K562 (cell line): ENCODE measurements at regions not wholly inside any gene's neighbourhood (a gene's known extent, or its start where the extent isn't known, plus 50 kb on each side); places are given as distances from the start of the nearest gene placed in this dataset.

Source experiments
- ATAC-seq: fragments of 200-7000 bp; cut with Tn5 transposase; 3 replicates; pipeline ENCODE4 v1.9.1; 2020; ENCODE audit warnings: moderate library complexity
- BruUV-seq: library from RNA; stranded (reverse); fragments of 400-500 nt; replicated peaks from 2 replicates; lab custom pipeline; 2021; lab: Mats Ljungman, UMichigan
- CTCF ChIA-PET: fragments of 300-600 bp; formaldehyde crosslinking; extraction: SDS; loops from one replicate; lab custom pipeline; 2021; ENCODE audit warnings: low intra/inter-chr PET ratio; lab: Yijun Ruan, JAX
- POLR2A ChIA-PET: fragments of 300-600, 350-650 bp; sonication (Branson Sonifier 250); formaldehyde crosslinking; extraction: SDS; loops from one replicate; lab custom pipeline; 2021; ENCODE audit warnings: antibody characterized with exemption, inconsistent platforms; lab: Yijun Ruan, JAX
- DNase-seq, 4 experiments: peaks; one replicate each; pipeline versions ENCODE4 v3.0.0 to v3.0.0-alpha.2; 2011 to 2018; ENCODE audit warnings: low spot score in 3 of 4, mixed read lengths in 3 of 4; ENCODE audit errors: extremely low read depth in 1 of 4
- FAIRE-seq: peaks from 2 replicates; lab custom pipeline; 2011; peaks lifted over from hg19 to GRCh38; lab: Jason Lieb, UNC
- H2AFZ ChIP-seq: 2 replicates; pipeline ENCODE4 v1.6.0; 2011; ENCODE audit warnings: low read depth, low read length, control low read depth, inconsistent platforms
- H3K27ac ChIP-seq: fragments of 200-600 bp; 3 replicates; pipeline ENCODE4 v1.8.0; 2011; ENCODE audit warnings: low read depth, mild to moderate bottlenecking, control low read depth, inconsistent platforms, low read length, moderate library complexity, mixed read lengths; ENCODE audit errors: extremely low read depth
- H3K27me3 ChIP-seq, 2 experiments: fragments of 300-600 bp in 1 of 2; 2 replicates in 1 of 2; 3 replicates in 1 of 2; pipeline versions ENCODE4 v1.6.0 to v1.8.0; 2011; ENCODE audit warnings: inconsistent platforms in 2 of 2, low read length in 2 of 2, mild to moderate bottlenecking in 1 of 2, mixed read lengths in 1 of 2, moderate library complexity in 1 of 2; ENCODE audit not compliant: control insufficient read depth in 2 of 2, insufficient read depth in 2 of 2
- H3K36me3 ChIP-seq: fragments of 300-600 bp; 3 replicates; pipeline ENCODE4 v1.8.0; 2011; ENCODE audit warnings: mild to moderate bottlenecking, low read length, inconsistent platforms; ENCODE audit not compliant: control insufficient read depth, insufficient read depth
- H3K4me1 ChIP-seq, 2 experiments: fragments of 200-600 bp in 1 of 2; replicated peaks in 1 of 2; 2 replicates in 1 of 2; 3 replicates in 1 of 2; pipeline versions ENCODE4 v1.5.1 to v1.8.0; 2011; ENCODE audit warnings: inconsistent platforms in 2 of 2, low read length in 2 of 2, mild to moderate bottlenecking in 1 of 2, mixed read lengths in 1 of 2, moderate library complexity in 1 of 2; ENCODE audit not compliant: control insufficient read depth in 2 of 2, insufficient read depth in 2 of 2
- H3K4me2 ChIP-seq: 2 replicates; pipeline ENCODE4 v1.6.1; 2011; ENCODE audit warnings: low read length, control low read depth, inconsistent platforms, mixed read lengths; ENCODE audit not compliant: insufficient read depth
- H3K4me3 ChIP-seq: fragments of 200-600 bp; sonication (generic), shearing (Covaris generic); 2 replicates; pipeline ENCODE4 v1.5.1; 2016; ENCODE audit warnings: control low read depth, inconsistent platforms
- H3K79me2 ChIP-seq: fragments of 200-600 bp; 3 replicates; pipeline ENCODE4 v1.8.0; 2011; ENCODE audit warnings: low read length, inconsistent platforms; ENCODE audit not compliant: control insufficient read depth, insufficient read depth
- H3K9ac ChIP-seq, 2 experiments: 2 replicates each; pipeline versions ENCODE4 v1.6.0 to v1.6.1; 2011; ENCODE audit warnings: low read depth in 2 of 2, low read length in 2 of 2, control low read depth in 1 of 2, inconsistent platforms in 1 of 2, mild to moderate bottlenecking in 1 of 2, mixed read lengths in 1 of 2; ENCODE audit not compliant: insufficient read depth in 1 of 2
- H3K9me1 ChIP-seq: one replicate; pipeline ENCODE4 v1.6.0; 2011; ENCODE audit warnings: inconsistent platforms, mild to moderate bottlenecking, low read length, moderate library complexity; ENCODE audit not compliant: control insufficient read depth, insufficient read depth
- H3K9me3 ChIP-seq: replicated peaks from 2 replicates; pipeline ENCODE4 v1.5.1; 2011; ENCODE audit warnings: low read depth, low read length, inconsistent platforms; ENCODE audit not compliant: control insufficient read depth, insufficient read depth
- H4K20me1 ChIP-seq: replicated peaks from 2 replicates; pipeline ENCODE4 v1.6.1; 2011; ENCODE audit warnings: low read length, inconsistent platforms, mixed read lengths; ENCODE audit not compliant: control insufficient read depth, insufficient read depth
- BRD4 ChIP-seq: fragments of 200-600 bp; sonication (generic); IDR thresholded peaks from 2 replicates; pipeline ENCODE4 v1.6.1; 2017; ENCODE audit warnings: inconsistent platforms
- CBFA2T2 ChIP-seq: fragments of 450-650 bp; conservative IDR thresholded peaks from 2 replicates; pipeline ENCODE4 v1.6.1; 2017; ENCODE audit warnings: mild to moderate bottlenecking
- EP400 ChIP-seq: fragments of 450-650 bp; IDR thresholded peaks from 2 replicates; pipeline ENCODE4 v1.6.1; 2017; ENCODE audit warnings: antibody characterized with exemption, mild to moderate bottlenecking, moderate library complexity
- ETS1 ChIP-seq: conservative IDR thresholded peaks from 2 replicates; pipeline ENCODE4 v1.6.1; 2011; ENCODE audit warnings: low read depth, mild to moderate bottlenecking, low read length; ENCODE audit not compliant: control insufficient read depth
- GABPB2 ChIP-seq: fragments of 250-450 bp; sonication (Bioruptor Pico); conservative IDR thresholded peaks from 2 replicates; pipeline ENCODE4 v1.5.1; 2021; ENCODE audit warnings: mild to moderate bottlenecking
- ILK ChIP-seq: fragments of 450-650 bp; IDR thresholded peaks from 2 replicates; pipeline ENCODE4 v1.6.1; 2016; ENCODE audit warnings: missing genetic modification characterization, low read depth, mild to moderate bottlenecking, missing compliant biosample characterization, moderate library complexity, borderline replicate concordance
- KDM4B ChIP-seq, 2 experiments: fragments of 450-650 bp in 1 of 2; sonication (generic) in 1 of 2; IDR thresholded peaks; 2 replicates each; pipeline ENCODE4 v1.6.1; 2016 to 2017; ENCODE audit warnings: borderline replicate concordance in 2 of 2, antibody characterized with exemption in 1 of 2, low read depth in 1 of 2, mild to moderate bottlenecking in 1 of 2
- PHF8 ChIP-seq: fragments of 200-600 bp; sonication (generic); IDR thresholded peaks from 2 replicates; pipeline ENCODE4 v1.6.1; 2012; ENCODE audit warnings: mixed run types, mild to moderate bottlenecking, inconsistent platforms, low read length, moderate library complexity, borderline replicate concordance
- PPARD ChIP-seq: fragments of 250-450 bp; sonication (Bioruptor Pico); IDR thresholded peaks from 2 replicates; pipeline ENCODE4 v1.8.0; 2022; ENCODE audit warnings: inconsistent platforms, mild to moderate bottlenecking, moderate library complexity
- SRSF7 ChIP-seq: fragments of 200-400 bp; formaldehyde crosslinking; optimal IDR thresholded peaks from 2 replicates; pipeline ENCODE3; 2017; ENCODE audit warnings: mild to moderate bottlenecking, low read depth, low read length
- TEAD4 ChIP-seq, 2 experiments: sonication (generic) in 1 of 2; formaldehyde crosslinking in 1 of 2; IDR thresholded peaks; 2 replicates each; pipeline versions ENCODE4 v1.6.1 to v1.8.0; 2012 to 2022; ENCODE audit warnings: borderline replicate concordance in 1 of 2, inconsistent platforms in 1 of 2, low read length in 1 of 2, mild to moderate bottlenecking in 1 of 2, missing genetic modification reagents in 1 of 2
- WGBS: fragments of 100-300 bp; shearing (Covaris generic); methylation state at CpG from one replicate; pipeline ENCODE4 v1.1.6; 2016; ENCODE audit warnings: low coverage, mixed read lengths; ENCODE audit not compliant: insufficient coverage; ENCODE audit errors: missing lambda C conversion rate; 5-methylcytosine and 5-hydroxymethylcytosine counted together
- in situ Hi-C: fragments of 300-500 bp; cut with MboI; formaldehyde crosslinking; loops from 4 replicates; pipeline ENCODE4 v1.15.0; 2018; ENCODE audit warnings: inconsistent platforms, mixed read lengths
- intact Hi-C: fragments of 100-400 bp; cut with micrococcal nuclease; formaldehyde crosslinking; loops from 2 replicates; pipeline ENCODE4 v1.14.2; 2022

DNA sequence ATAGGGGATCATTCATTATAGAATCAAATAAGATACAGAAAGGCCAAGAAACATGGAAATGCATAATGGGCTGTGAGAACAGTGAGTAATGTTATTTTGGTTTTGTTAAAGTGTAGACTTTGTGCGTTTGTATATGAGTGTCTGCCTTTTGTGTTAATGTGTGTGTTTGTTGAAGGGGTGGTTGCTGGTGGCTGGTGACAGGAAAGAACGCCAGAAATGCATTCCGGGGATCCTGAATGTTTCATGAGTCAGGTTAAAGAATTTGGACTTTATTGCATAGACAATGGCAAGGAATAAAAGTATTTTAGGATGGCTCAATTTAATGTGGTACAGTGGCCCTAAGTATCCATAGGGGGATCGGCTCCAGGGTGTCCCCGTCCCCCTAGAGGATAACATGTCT is 1228.9 kb downstream of the PCDH7 start:
- Histone ChIP-seq H3K4me2 (no peak overlapping the region), H3K9me1 (no peaks in the 10 kb centered on the region), H3K27ac (no peak overlapping the region), H3K9me3 (no peaks in the 10 kb centered on the region), H3K79me2 (no peaks in the 10 kb centered on the region), H3K4me3 (no peak overlapping the region), H3K4me1 (no peaks in the 10 kb centered on the region), H3K9ac (no peak overlapping the region), H3K27me3 (no peaks in the 10 kb centered on the region)
- FAIRE-seq (no peak), DNase-seq (no peak), ATAC-seq (no peak)
- CTCF ChIA-PET, result no interaction called here
- in situ Hi-C loops, result no loop called here
- no TSS peak for BruUV-seq
- intact Hi-C loops, result no loop called here
- TF ChIP-seq BRD4 (no peak), PHF8 (no peak), EP400 (no peak)
- TF ChIP-seq, all 486 proteins: peak for 0
- Histone ChIP-seq H2AFZ (no peak overlapping the region), H4K20me1 (no peaks in the 10 kb centered on the region), H3K36me3 (no peaks in the 10 kb centered on the region)
- POLR2A ChIA-PET, result no interaction called here
- 1% methylated on average over 5 of the region's 5 CpGs for WGBS

DNA sequence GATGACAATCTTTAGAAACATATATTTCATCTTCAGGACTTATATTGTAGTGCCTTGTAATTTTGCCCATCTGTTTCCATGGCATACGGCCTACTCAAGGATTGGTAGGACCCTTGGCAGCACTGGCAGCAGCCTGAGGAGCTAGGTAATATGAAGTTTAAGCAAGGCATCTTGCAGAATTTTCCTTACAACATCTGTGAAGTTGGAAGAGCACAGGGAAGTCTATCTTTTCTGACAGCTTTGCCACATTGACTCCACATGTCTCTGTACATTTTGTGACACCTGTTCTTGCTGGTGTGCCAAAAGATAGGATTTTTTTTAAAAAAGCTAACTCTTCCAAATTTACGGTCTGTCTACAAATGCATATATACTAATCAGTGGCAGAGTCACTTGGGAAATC is 1235.2 kb downstream of the PCDH7 start:
- no peak for ATAC-seq
- no peak for FAIRE-seq
- intact Hi-C loops, result no loop called here

More for the DNA sequence above, 1235.2 kb downstream of the PCDH7 start:
- H3K4me2 ChIP-seq, result no peak overlapping the region
- no peaks in the 10 kb centered on the region for H3K9me3 ChIP-seq
- WGBS, result 0% methylated on average over 2 of the region's 2 CpGs
- no peaks in the 10 kb centered on the region for H3K4me1 ChIP-seq
- no peak overlapping the region for H3K27ac ChIP-seq
- H3K4me3 ChIP-seq, result no peak overlapping the region
- no peaks in the 10 kb centered on the region for H3K9me1 ChIP-seq
- no peaks in the 10 kb centered on the region for H3K79me2 ChIP-seq
- H3K9ac ChIP-seq, result no peak overlapping the region
- H4K20me1 ChIP-seq, result no peaks in the 10 kb centered on the region
- ChIA-PET POLR2A (no interaction called here), CTCF (no interaction called here)
- H2AFZ ChIP-seq, result no peak overlapping the region
- TF ChIP-seq TEAD4 (IDR thresholded peaks at IDR 0.05; ENCODE audit: low read length), result no peak
- no peak for TF ChIP-seq TEAD4 (CRISPR knock-in tag; IDR thresholded peaks at IDR 0.05; ENCODE audit: borderline replicate concordance)
- no peak for TF ChIP-seq SRSF7
- TF ChIP-seq PPARD (CRISPR knock-in tag), result no peak
- no peak for TF ChIP-seq KDM4B (IDR thresholded peaks at IDR 0.05; ENCODE audit: borderline replicate concordance in 2 of 2, low read depth in 1 of 2)
- TF ChIP-seq CBFA2T2, result no peak
- TF ChIP-seq ILK (tag), result no peak
- TF ChIP-seq ETS1, result no peak
- TF ChIP-seq GABPB2 (CRISPR knock-in tag), result no peak
- no TSS peak for BruUV-seq
- in situ Hi-C loops, result no loop called here
- no peaks in the 10 kb centered on the region for H3K27me3 ChIP-seq
- DNase-seq, result no peak
- H3K36me3 ChIP-seq, result no peaks in the 10 kb centered on the region
